GM21423 (cell line): ENCODE measurements at regions not wholly inside any gene's neighbourhood (a gene's known extent, or its start where the extent isn't known, plus 50 kb on each side); places are given as distances from the start of the nearest gene placed in this dataset.

Experiments
- ATAC-seq: cut with Tn5 transposase; IDR thresholded peaks from one replicate; pipeline ENCODE4 v1.9.1; 2021; ENCODE audit warnings: mild to moderate bottlenecking, moderate library complexity; ENCODE audit not compliant: unreplicated experiment

GRCh38 chr13:84272877-84273562 is 390.7 kb upstream of the SLITRK1 start:
- no peak for ATAC-seq

GRCh38 chr13:84265257-84265764 is 383.0 kb upstream of the SLITRK1 start:
- no peak for ATAC-seq

DNA sequence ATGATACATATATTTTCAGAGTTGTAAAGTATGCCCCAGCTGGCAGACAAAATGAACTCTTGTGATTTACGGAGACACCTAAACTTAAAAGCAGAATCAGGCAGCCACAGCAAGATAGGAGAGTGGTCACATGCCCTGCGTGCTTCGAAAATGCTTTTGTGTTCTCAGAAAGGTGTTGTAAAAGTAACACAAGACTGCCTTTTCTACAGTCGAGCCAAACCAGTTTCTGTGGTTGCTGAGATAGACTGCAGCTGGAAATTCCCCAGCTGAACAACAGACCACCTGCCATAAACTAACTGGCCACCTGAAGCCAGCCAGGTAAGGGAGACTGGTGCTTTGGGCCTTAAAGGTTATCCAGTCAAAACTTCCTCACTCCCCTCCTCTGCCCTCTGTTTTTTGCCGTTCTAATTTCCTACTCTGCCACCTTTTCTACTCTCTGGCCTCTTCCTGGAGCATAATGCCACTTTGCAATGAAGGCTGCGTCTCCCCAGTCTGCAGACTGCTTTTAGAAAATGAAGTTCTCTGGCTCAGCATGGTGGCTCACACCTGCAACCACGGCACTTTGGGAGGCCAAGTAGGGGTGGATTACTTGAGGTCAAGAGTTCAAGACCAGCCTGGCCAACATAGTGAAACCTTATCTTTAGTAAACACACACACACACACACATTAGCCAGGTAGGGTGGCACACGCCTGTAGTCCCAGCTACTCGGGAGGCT is 381.2 kb upstream of the SLITRK1 start:
- no peak for ATAC-seq

DNA sequence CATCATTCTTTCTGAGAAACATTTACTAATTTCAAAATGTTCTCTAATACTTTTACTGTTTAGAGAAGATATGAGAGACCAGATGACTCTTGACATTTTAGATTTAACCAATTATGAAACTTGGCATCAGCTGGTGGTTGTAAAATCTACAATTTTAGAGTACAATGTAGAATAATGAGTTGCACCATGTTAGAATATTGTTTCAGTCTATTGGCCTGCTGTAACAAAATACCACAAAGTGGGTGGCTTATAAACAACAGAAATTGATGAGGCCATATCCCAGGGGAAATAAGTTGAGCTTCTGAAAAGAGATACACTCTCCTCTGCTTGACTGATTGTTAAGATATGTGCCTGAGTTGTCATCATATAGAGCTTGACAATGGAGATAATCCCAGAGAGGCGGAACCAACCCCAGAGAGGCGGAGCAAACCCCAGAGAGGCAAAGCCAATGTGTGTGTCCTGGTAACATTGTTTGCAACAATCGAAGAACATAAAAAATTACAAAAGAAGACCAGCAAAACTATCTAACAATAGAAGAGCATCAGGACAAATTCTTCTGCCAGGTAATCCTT is 373.0 kb upstream of the SLITRK1 start:
- no peak for ATAC-seq

GRCh38 chr13:84249463-84249862 is 367.2 kb upstream of the SLITRK1 start:
- ATAC-seq, result no peak

GRCh38 chr13:84243340-84243739 is 361.1 kb upstream of the SLITRK1 start:
- ATAC-seq, result no peak

DNA sequence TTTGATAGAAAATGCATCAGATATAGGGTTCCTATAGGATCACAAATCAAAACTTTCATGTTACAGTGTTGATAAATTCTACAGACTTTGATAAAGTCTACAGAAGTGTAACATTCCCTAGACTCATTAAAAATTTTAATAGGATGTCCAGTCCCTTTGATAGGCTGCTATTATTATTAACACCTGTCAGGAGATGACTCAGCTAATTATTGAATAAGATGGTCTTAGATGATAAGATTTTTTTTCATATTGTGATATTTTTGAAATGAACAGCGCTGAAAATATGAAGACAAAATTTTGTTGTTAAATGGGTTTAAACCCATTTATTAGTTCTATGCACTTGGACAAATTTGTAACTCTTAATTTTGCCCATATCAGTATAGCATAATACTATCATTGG is 356.8 kb upstream of the SLITRK1 start:
- no peak for ATAC-seq

DNA sequence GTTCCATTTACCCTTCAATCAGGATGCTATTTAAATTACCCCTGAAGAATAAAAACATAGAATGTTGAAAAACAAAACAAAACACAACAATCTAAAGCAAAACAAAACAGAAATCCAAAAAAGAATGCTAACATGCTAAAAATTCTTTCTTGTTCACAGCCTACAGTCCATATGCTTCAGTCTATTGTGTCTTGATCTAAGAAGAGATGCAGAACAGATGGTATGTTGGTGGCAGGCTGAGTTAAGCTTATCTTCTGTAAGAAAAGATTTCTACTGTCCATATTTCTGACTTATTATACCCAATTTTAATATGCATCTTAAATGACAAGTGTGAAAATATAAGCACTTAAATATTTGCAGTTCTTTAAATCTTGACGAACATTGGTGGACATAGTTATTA is 356.1 kb upstream of the SLITRK1 start:
- no peak for ATAC-seq

GRCh38 chr13:84237143-84237542 is 354.9 kb upstream of the SLITRK1 start:
- ATAC-seq, result no peak

GRCh38 chr13:84234416-84234815 is 352.1 kb upstream of the SLITRK1 start:
- no peak for ATAC-seq

- no peak for ATAC-seq
Measured at GRCh38 chr13:84230568-84230967, 348.3 kb upstream of the SLITRK1 start.

- ATAC-seq, result no peak
Measured at GRCh38 chr13:84211048-84211447, 328.8 kb upstream of the SLITRK1 start.

GRCh38 chr13:84208246-84208910 is 326.1 kb upstream of the SLITRK1 start:
- ATAC-seq, result no peak

DNA sequence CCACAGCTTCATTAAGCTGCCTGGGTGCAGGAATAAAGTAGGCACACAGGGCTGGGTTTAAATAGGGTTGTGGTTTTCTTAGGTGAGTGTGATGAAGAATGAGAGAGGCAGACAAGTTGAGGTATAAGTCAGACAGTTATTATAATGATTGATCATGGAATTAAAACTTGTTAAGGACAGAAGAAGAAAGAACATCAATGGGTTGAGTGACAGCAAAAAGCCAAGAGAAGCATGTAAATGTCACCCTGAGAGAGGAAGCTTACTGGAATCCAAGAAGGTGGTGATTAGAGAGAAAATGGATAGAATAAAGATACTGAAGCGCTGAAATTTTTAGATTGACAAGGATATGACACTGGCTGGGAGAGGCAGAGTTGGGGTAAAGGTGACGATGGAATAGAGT is 325.2 kb upstream of the SLITRK1 start:
- no peak for ATAC-seq

DNA sequence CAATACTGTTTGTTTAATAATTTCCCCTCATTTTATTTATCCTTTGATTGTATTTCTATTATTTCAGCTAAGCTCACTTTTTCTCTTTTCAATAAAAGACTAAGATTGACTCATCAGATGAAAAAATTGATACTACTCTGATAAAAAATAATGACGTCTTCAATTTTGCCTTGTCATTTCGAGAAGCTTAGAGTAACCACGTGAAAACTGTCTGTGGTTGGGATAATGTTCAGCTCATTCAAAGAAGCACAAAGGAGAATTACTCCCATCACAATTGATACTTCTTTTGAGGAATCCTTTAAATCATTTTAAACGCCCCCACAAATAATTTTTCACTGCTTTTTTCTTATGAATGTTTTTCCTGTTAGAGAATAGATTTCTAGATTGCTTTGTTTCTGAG is 318.7 kb upstream of the SLITRK1 start:
- no peak for ATAC-seq

DNA sequence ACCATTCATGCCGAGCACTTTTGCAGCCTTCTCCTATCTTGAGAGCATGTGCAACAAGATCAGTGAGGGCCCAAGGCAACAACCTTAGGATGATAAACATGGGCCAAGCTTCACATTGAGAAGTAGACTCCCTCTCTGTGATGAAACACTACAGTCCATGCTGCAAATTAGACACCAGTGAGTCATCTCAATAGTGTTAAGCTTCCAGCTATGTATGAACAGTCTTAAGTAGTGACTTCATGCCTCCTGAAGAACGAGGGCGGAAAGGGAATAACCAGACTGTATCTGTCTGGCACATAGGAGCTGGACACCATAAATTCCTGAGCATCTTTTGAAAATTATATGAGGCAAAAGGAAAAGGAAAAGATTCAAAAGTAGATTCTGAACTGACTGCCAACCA is 309.9 kb upstream of the SLITRK1 start:
- ATAC-seq, result no peak

- ATAC-seq, result no peak
Measured at GRCh38 chr13:84191139-84191538, 308.9 kb upstream of the SLITRK1 start.

DNA sequence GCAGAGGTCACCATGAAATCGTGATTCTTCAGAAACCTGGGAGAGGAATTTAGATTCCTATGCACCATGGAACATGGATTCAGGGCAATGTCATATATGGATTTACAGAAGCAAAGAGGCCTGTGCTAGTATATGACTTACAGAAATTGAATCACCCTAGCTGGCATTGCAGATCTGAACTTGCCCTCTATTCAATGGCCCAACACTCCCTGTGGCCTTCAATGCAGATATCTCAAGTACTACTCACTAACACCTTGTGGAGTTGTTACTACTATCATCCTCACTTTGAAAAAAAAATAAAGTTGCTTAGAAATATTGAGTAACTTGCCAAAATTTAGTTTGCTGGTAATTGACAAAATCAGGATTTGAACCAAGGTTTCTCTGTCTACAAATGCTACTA is 305.4 kb upstream of the SLITRK1 start:
- no peak for ATAC-seq

GRCh38 chr13:84139561-84140158 is 257.4 kb upstream of the SLITRK1 start:
- no peak for ATAC-seq

DNA sequence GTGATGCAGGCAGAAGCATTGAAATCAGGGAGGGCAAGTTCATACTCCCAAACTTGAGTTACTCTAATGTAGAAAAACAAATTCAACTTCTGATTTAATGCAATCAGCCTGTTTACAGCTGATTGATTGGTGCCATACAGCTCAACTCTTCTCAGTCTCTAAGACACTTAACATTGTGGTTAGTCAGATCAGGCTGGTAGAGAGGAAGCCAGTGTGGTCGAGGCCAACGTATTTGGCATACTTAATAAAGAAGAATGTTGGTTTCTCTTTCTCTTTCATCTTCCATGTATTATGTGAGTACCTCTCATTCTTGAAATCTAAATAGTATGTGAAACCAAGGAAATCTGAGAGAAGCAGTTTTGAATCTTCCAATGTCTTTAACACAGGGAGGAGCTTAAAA is 255.0 kb upstream of the SLITRK1 start:
- peak; percentile 100 for ATAC-seq

DNA sequence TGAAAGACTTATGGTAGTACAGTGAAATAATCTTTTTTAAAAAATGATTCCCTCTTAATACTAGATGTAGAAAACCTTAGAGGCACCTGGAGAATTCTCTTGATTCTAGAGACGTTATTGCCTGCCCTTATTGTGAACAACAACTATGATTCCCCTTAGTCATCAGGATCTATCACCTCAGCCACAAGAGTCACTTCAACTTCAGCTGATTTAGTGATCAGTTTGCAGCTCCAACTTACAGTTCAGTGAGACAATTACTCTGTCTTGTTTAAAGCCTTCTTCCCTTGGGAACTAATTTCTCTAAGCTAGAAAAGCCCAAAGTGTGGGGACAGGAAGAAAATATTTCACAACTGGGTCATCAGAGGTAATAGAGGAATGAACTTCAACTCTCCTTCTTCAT is 254.3 kb upstream of the SLITRK1 start:
- ATAC-seq, result peak; percentile 24
